RWPE1 (cell line): ENCODE measurements at regions not wholly inside any gene's neighbourhood (a gene's known extent, or its start where the extent isn't known, plus 50 kb on each side); places are given as distances from the start of the nearest gene placed in this dataset.

Experiments used
- CTCF ChIA-PET: fragments of 350-600 bp; sonication (Branson Sonifier 250); formaldehyde crosslinking; extraction: SDS; loops from one replicate; lab custom pipeline; 2021; lab: Yijun Ruan, JAX
- POLR2A ChIA-PET: fragments of 400-600 bp; formaldehyde crosslinking; extraction: SDS; loops from one replicate; lab custom pipeline; 2020; ENCODE audit warnings: antibody characterized with exemption; ENCODE audit not compliant: low non-redundant PET; lab: Yijun Ruan, JAX
- DNase-seq: peaks from one replicate; pipeline ENCODE4 v3.0.0; 2012; ENCODE audit warnings: low spot score
- H3K27ac ChIP-seq: fragments of 450-650 bp; 2 replicates; pipeline ENCODE4 v1.5.1; 2017
- TF ChIP-seq, protein P1 (sequence below): fragments of 450-650 bp; conservative IDR thresholded peaks from 2 replicates; pipeline ENCODE4 v1.5.1; 2017; ENCODE audit warnings: low read depth, mild to moderate bottlenecking

DNA sequence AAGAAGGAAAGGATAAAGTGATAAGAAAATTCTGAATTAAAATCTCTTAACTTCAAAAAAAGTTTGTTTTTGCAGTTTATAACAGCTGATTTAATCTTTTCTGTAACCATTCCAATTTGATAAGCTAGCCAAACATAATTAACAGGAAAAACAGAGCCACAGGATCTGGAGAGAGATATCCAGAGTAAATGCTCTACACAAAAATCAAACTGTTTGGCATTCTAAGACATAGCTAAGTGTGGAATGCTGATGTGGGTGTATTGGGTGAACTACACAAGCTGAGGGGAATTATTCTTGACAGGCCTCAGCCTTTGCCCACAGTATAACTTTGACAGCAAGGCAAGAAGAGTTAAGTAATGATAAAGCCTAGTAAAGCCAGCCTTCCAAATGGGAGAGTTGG, 184.8 kb downstream of the GABRG1 start:
- CTCF ChIA-PET, result no interaction called here
- H3K27ac ChIP-seq, result no peak overlapping the region
- TF ChIP-seq, protein P1, sequence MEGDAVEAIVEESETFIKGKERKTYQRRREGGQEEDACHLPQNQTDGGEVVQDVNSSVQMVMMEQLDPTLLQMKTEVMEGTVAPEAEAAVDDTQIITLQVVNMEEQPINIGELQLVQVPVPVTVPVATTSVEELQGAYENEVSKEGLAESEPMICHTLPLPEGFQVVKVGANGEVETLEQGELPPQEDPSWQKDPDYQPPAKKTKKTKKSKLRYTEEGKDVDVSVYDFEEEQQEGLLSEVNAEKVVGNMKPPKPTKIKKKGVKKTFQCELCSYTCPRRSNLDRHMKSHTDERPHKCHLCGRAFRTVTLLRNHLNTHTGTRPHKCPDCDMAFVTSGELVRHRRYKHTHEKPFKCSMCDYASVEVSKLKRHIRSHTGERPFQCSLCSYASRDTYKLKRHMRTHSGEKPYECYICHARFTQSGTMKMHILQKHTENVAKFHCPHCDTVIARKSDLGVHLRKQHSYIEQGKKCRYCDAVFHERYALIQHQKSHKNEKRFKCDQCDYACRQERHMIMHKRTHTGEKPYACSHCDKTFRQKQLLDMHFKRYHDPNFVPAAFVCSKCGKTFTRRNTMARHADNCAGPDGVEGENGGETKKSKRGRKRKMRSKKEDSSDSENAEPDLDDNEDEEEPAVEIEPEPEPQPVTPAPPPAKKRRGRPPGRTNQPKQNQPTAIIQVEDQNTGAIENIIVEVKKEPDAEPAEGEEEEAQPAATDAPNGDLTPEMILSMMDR, result no peak
- DNase-seq, result no peak
- POLR2A ChIA-PET, result no interaction called here

DNA sequence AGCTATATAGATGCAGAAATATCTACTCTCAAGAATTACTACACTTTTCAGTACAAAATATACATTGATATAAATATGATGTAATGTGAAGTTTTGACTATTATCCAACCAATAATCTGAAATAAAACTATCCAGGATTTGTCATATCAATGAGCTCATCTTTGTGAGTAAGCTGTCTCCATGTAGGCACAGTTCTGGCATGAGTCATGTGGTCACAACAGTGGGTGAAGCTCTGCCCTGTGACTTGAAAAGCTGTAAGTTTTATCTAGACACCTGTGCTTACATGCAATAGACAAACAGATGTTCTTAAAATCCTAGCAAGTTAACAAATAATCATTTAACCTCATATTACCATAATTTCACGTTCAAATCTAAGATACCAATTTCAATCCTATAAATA, 192.7 kb downstream of the GABRG1 start:
- ChIA-PET POLR2A (no interaction called here), CTCF (no interaction called here)
- H3K27ac ChIP-seq, result no peak overlapping the region
- TF ChIP-seq, protein P1, result no peak
- no peak for DNase-seq

DNA sequence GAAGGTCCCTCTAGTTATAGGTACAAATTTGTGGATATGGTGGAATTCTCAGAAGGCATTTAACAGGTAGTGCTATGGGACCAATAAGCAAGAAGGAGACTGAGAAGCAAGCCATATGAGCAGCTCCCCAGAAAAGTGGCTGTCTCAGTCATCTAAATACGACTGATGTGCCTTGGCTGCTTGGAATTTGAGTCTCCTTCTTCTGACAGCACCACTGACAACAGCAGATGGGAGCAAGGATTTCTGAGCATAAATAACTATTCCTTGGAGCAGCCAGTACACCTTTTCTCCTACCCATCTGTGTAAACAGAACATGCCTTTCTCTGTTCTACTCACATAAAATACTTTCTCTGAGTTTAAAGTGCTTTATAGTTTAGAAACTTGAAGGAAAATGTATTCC, 196.2 kb downstream of the GABRG1 start:
- TF ChIP-seq, protein P1, result no peak
- CTCF ChIA-PET, result no interaction called here
- POLR2A ChIA-PET, result interaction anchor here (0.6 kb wide), 1 partner anchor 79 kb away, joined by 3 read pairs; no protein-coding TSS in a partner anchor
- H3K27ac ChIP-seq, result no peak overlapping the region
- DNase-seq, result no peak

DNA sequence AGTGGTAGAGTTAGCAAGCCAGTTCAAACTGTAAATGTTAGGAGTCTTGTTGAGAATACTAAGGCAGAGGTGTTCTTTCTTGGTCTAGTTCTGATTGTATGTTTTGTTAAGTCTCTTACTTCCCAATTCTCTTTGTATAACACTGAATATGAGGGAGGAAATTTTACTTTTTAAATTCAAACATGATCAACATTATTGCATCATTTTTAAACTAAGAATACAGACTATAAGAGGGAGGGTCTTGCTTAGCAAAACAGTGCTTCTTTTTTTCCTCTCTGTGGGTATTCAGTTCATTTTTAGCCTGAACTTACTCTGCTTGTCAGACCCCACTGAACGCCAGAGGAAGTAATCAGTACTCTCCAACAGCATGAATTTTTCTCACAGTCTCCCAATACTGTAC, 198.0 kb downstream of the GABRG1 start:
- ChIA-PET POLR2A (no interaction called here), CTCF (no interaction called here)

DNA sequence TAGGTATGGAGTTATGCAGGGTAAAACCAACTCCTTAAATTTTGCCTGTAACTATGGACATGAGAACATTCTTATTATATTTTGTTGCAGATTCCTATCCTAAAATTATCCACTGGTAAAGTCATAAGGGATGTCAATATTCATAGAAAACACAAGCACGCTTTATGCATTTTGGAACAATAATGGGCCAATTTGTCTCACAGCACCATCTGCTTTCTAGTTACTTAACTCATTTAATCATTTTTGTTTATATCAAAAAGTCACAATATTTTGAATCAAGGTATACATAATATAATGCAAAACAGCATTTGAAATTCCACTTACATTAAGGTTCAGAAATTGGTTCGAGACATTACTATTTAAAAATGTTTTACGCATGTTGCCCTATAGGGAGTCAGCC, 203.0 kb downstream of the GABRG1 start:
- TF ChIP-seq, protein P1, result no peak
- POLR2A ChIA-PET, result no interaction called here
- H3K27ac ChIP-seq, result no peak overlapping the region
- DNase-seq, result no peak
- CTCF ChIA-PET, result no interaction called here

More for the DNA sequence above, 198.0 kb downstream of the GABRG1 start:
- DNase-seq, result no peak
- TF ChIP-seq, protein P1, result no peak
- no peak overlapping the region for H3K27ac ChIP-seq

DNA sequence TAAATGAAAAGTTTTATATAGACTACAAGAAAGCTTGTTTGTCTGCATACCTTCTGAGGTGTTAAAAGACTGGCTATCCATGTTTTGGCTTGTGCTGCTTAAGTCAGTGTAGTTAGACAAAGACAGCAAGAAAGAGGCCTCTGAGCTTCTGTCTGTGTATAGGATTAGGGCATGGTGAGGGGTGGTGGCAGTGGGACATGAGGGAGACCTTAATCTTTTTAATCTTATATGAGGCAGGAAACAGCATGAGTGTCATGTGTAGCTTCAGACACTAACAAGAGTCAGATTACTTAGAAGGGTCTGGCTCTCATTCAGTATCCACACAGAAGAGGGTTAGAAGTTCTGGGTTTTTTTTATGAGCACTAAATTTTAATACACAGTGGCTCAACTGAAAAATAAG, 213.3 kb downstream of the GABRG1 start:
- TF ChIP-seq, protein P1, result no peak
- DNase-seq, result no peak
- POLR2A ChIA-PET, result no interaction called here
- CTCF ChIA-PET, result no interaction called here
- H3K27ac ChIP-seq, result no peak overlapping the region
